Upper lobe of left lung (tissue), 4 donors: ENCODE measurements at regions not wholly inside any gene's neighbourhood (a gene's known extent, or its start where the extent isn't known, plus 50 kb on each side); places are given as distances from the start of the nearest gene placed in this dataset.

Experiments used
- CTCF ChIP-seq, 6 experiments: fragments of 450-650 bp in 4 of 6; fragments of 200-600 bp in 2 of 6; sonication (generic) in 2 of 6; IDR thresholded peaks; one replicate each; pipeline ENCODE4 v1.5.1; 2016 to 2019; ENCODE audit warnings: antibody characterized with exemption in 6 of 6
- POLR2A ChIP-seq, 4 donors: fragments of 450-650 bp; IDR thresholded peaks; one replicate each; pipeline ENCODE4 v1.5.1; 2016 to 2017; ENCODE audit warnings: antibody characterized with exemption in 4 of 4, mild to moderate bottlenecking in 2 of 4

GRCh38 chr6:71419217-71420094, 130.8 kb downstream of the OGFRL1 start:
- TF ChIP-seq CTCF (IDR thresholded peaks at IDR 0.05) (no peak), POLR2A (IDR thresholded peaks at IDR 0.05) (peak in 1 of 4 donors; percentile 60)
